ENCODE measurements at regions not wholly inside any gene's neighbourhood (a gene's known extent, or its start where the extent isn't known, plus 50 kb on each side); places are given as distances from the start of the nearest gene placed in this dataset.

GRCh38 chr16:66159987-66160386 is 206.5 kb upstream of the CDH5 start:
- no peak for TF ChIP-seq POLR2AphosphoS5 (IDR thresholded peaks at IDR 0.05; ENCODE audit: borderline replicate concordance, low read depth, low read length)
- TF ChIP-seq EZH2 (IDR thresholded peaks at IDR 0.05), result no peak
- TF ChIP-seq FOXP2 (optimal IDR thresholded peaks at IDR 0.05; ENCODE audit: control extremely low read depth, extremely low read length, insufficient read depth), result no peak
